IMR-90 (cell line): ENCODE measurements at regions not wholly inside any gene's neighbourhood (a gene's known extent, or its start where the extent isn't known, plus 50 kb on each side); places are given as distances from the start of the nearest gene placed in this dataset.

Experiments used
- ATAC-seq: fragments of 200-7000 bp; cut with Tn5 transposase; 2 replicates; pipeline ENCODE4 v1.9.1; 2020; ENCODE audit warnings: low read depth, mild to moderate bottlenecking, moderate library complexity
- BruUV-seq: library from RNA; stranded (reverse); fragments of 400-500 nt; replicated peaks from 2 replicates; lab custom pipeline; 2021; lab: Mats Ljungman, UMichigan
- CTCF ChIA-PET: fragments of 300-600 bp; formaldehyde crosslinking; extraction: SDS; loops from one replicate; lab custom pipeline; 2021; ENCODE audit warnings: antibody characterized with exemption; lab: Yijun Ruan, JAX
- POLR2A ChIA-PET: fragments of 300-600 bp; sonication (Branson Sonifier 250); formaldehyde crosslinking; loops from one replicate; lab custom pipeline; 2022; ENCODE audit warnings: antibody characterized with exemption; ENCODE audit not compliant: unreplicated experiment; lab: Charles Lee
- DNase-seq: peaks from one replicate; pipeline ENCODE4 v3.0.0; 2013
- H2AFZ ChIP-seq: replicated peaks from 2 replicates; pipeline ENCODE3; 2013; ENCODE audit warnings: low read length, mild to moderate bottlenecking; ENCODE audit not compliant: poor library complexity
- H2AK5ac ChIP-seq: 2 replicates; pipeline ENCODE4 v1.6.1; 2013; ENCODE audit warnings: low read depth, low read length, inconsistent platforms
- H2AK9ac ChIP-seq: replicated peaks from 2 replicates; pipeline ENCODE3; 2013; ENCODE audit warnings: mild to moderate bottlenecking, low read depth, low read length, moderate library complexity; ENCODE audit not compliant: poor library complexity
- H2BK120ac ChIP-seq: 2 replicates; pipeline ENCODE4 v1.6.1; 2013; ENCODE audit warnings: low read depth, low read length, inconsistent platforms
- H2BK15ac ChIP-seq: 3 replicates; pipeline ENCODE4 v1.6.1; 2013; ENCODE audit warnings: low read depth, low read length, inconsistent platforms
- H2BK20ac ChIP-seq: 2 replicates; pipeline ENCODE4 v1.6.1; 2013; ENCODE audit warnings: low read depth, mild to moderate bottlenecking, inconsistent platforms, low read length, moderate library complexity
- H2BK5ac ChIP-seq: 2 replicates; pipeline ENCODE4 v1.6.1; 2013; ENCODE audit warnings: mild to moderate bottlenecking, low read depth, low read length, inconsistent platforms; ENCODE audit not compliant: poor library complexity, severe bottlenecking
- H3K14ac ChIP-seq: replicated peaks from 2 replicates; pipeline ENCODE4 v1.6.1; 2013; ENCODE audit warnings: low read depth, low read length, inconsistent platforms
- H3K18ac ChIP-seq: 2 replicates; pipeline ENCODE4 v1.6.1; 2013; ENCODE audit warnings: low read depth, low read length, control low read depth
- H3K23ac ChIP-seq: 2 replicates; pipeline ENCODE4 v1.6.1; 2013; ENCODE audit warnings: low read depth, low read length, inconsistent platforms
- H3K27ac ChIP-seq: 2 replicates; pipeline ENCODE4 v1.5.1; 2013; ENCODE audit warnings: mild to moderate bottlenecking, control low read depth, low read length; ENCODE audit not compliant: insufficient read depth
- H3K27me3 ChIP-seq: 2 replicates; pipeline ENCODE4 v1.6.1; 2013; ENCODE audit warnings: low read length; ENCODE audit not compliant: control insufficient read depth, insufficient read depth
- H3K36me3 ChIP-seq: 2 replicates; pipeline ENCODE4 v1.6.1; 2013; ENCODE audit warnings: low read length, mixed read lengths; ENCODE audit not compliant: control insufficient read depth, insufficient read depth
- H3K4ac ChIP-seq: 2 replicates; pipeline ENCODE4 v1.6.1; 2013; ENCODE audit warnings: low read depth, low read length, inconsistent platforms
- H3K4me1 ChIP-seq: 2 replicates; pipeline ENCODE4 v1.6.1; 2013; ENCODE audit warnings: low read length, mixed read lengths; ENCODE audit not compliant: control insufficient read depth, insufficient read depth
- H3K4me2 ChIP-seq: 2 replicates; pipeline ENCODE4 v1.6.1; 2013; ENCODE audit warnings: low read depth, mild to moderate bottlenecking, control low read depth, low read length, moderate library complexity
- H3K4me3 ChIP-seq: 2 replicates; pipeline ENCODE4 v1.5.1; 2013; ENCODE audit warnings: low read depth, mild to moderate bottlenecking, control low read depth, low read length, moderate library complexity; ENCODE audit not compliant: insufficient read depth
- H3K56ac ChIP-seq: 2 replicates; pipeline ENCODE4 v1.6.1; 2013; ENCODE audit warnings: low read length, inconsistent platforms; ENCODE audit not compliant: insufficient read depth; ENCODE audit errors: extremely low read depth
- H3K79me1 ChIP-seq, 2 experiments: 2 replicates each; pipeline ENCODE4 v1.6.1; 2013; ENCODE audit warnings: low read length in 2 of 2, inconsistent platforms in 1 of 2, low read depth in 1 of 2
- H3K9ac ChIP-seq: 2 replicates; pipeline ENCODE4 v1.6.1; 2013; ENCODE audit warnings: low read depth, low read length, control low read depth
- H3K9me1 ChIP-seq: 2 replicates; pipeline ENCODE4 v1.6.1; 2013; ENCODE audit warnings: low read length, inconsistent platforms; ENCODE audit not compliant: insufficient read depth
- H3K9me3 ChIP-seq: 2 replicates; pipeline ENCODE4 v1.6.1; 2013; ENCODE audit warnings: low read length; ENCODE audit not compliant: control insufficient read depth, insufficient read depth
- H4K20me1 ChIP-seq: 2 replicates; pipeline ENCODE4 v1.6.1; 2013; ENCODE audit warnings: low read length, inconsistent platforms; ENCODE audit not compliant: insufficient read depth
- H4K5ac ChIP-seq: 2 replicates; pipeline ENCODE4 v1.6.1; 2013; ENCODE audit warnings: mild to moderate bottlenecking, low read depth, low read length, control low read depth
- H4K8ac ChIP-seq, 2 experiments: 2 replicates each; pipeline ENCODE4 v1.6.1; 2013; ENCODE audit warnings: low read depth in 2 of 2, low read length in 2 of 2, control low read depth in 1 of 2, inconsistent platforms in 1 of 2
- H4K91ac ChIP-seq: 2 replicates; pipeline ENCODE4 v1.6.1; 2013; ENCODE audit warnings: low read depth, low read length, inconsistent platforms; ENCODE audit not compliant: insufficient read depth
- BHLHE40 ChIP-seq: fragments of 150-350 bp; IDR thresholded peaks from 2 replicates; pipeline ENCODE4 v1.6.1; 2016; ENCODE audit warnings: mild to moderate bottlenecking, low read depth, low read length
- CEBPB ChIP-seq: IDR thresholded peaks from 2 replicates; pipeline ENCODE4 v1.6.1; 2012; ENCODE audit warnings: low read depth, low read length, improper control_type of control experiment
- CHD1 ChIP-seq: IDR thresholded peaks from 2 replicates; pipeline ENCODE4 v1.6.1; 2012; ENCODE audit warnings: low read depth, low read length, improper control_type of control experiment
- FOS ChIP-seq: fragments of 150-350 bp; IDR thresholded peaks from 2 replicates; pipeline ENCODE4 v1.6.1; 2016; ENCODE audit warnings: low read depth, low read length
- MAFK ChIP-seq: IDR thresholded peaks from 2 replicates; pipeline ENCODE4 v1.6.1; 2012; ENCODE audit warnings: low read depth, low read length, improper control_type of control experiment
- MAZ ChIP-seq: IDR thresholded peaks from 2 replicates; pipeline ENCODE4 v1.6.1; 2012; ENCODE audit warnings: low read depth, mild to moderate bottlenecking, low read length, improper control_type of control experiment, moderate library complexity, borderline replicate concordance
- MXI1 ChIP-seq: IDR thresholded peaks from 2 replicates; pipeline ENCODE4 v1.6.1; 2012; ENCODE audit warnings: low read depth, mild to moderate bottlenecking, low read length, moderate library complexity, borderline replicate concordance
- NFE2L2 ChIP-seq: fragments of 150-350 bp; IDR thresholded peaks from 2 replicates; pipeline ENCODE4 v1.6.1; 2016; ENCODE audit warnings: low read depth, mild to moderate bottlenecking, low read length
- POLR2A ChIP-seq: IDR thresholded peaks from 2 replicates; pipeline ENCODE4 v1.6.1; 2012; ENCODE audit warnings: mild to moderate bottlenecking, low read depth, low read length
- RAD21 ChIP-seq: IDR thresholded peaks from 2 replicates; pipeline ENCODE4 v1.6.1; 2012; ENCODE audit warnings: low read length, improper control_type of control experiment
- RCOR1 ChIP-seq: IDR thresholded peaks from 2 replicates; pipeline ENCODE4 v1.6.1; 2012; ENCODE audit warnings: mild to moderate bottlenecking, low read length, improper control_type of control experiment; ENCODE audit not compliant: insufficient replicate concordance
- RFX5 ChIP-seq: IDR thresholded peaks from 2 replicates; pipeline ENCODE4 v1.8.0; 2012; ENCODE audit warnings: low read depth, mild to moderate bottlenecking, low read length, moderate library complexity
- SMC3 ChIP-seq: fragments of 150-350 bp; IDR thresholded peaks from 2 replicates; pipeline ENCODE4 v1.6.1; 2016; ENCODE audit warnings: low read depth, mild to moderate bottlenecking, antibody characterized with exemption, low read length, moderate library complexity
- WGBS, 2 experiments: methylation state at CpG; one replicate each; pipeline versions ENCODE4 v1.1.5 to v1.1.7; 2013; ENCODE audit warnings: missing lambda C conversion rate in 2 of 2; ENCODE audit not compliant: insufficient read length in 1 of 2; ENCODE audit errors: extremely low coverage in 2 of 2; 5-methylcytosine and 5-hydroxymethylcytosine counted together
- dilution Hi-C: fragments of 300-500 bp; cut with HindIII; formaldehyde crosslinking; loops from one replicate; pipeline ENCODE4 v1.14.3; 2018; ENCODE audit warnings: low sequenced_read_pairs; ENCODE audit not compliant: unreplicated experiment
- in situ Hi-C: fragments of 300-500 bp; cut with MboI; formaldehyde crosslinking; loops from 3 replicates; pipeline ENCODE4 v1.14.3; 2019; ENCODE audit warnings: low sequenced_read_pairs, inconsistent platforms, mixed read lengths
- intact Hi-C: fragments of 100-400 bp; cut with micrococcal nuclease; formaldehyde crosslinking; loops from 2 replicates; pipeline ENCODE4 v1.10.0; 2022
- TF ChIP-seq, protein P1 (sequence below): fragments of 150-350 bp; IDR thresholded peaks from 2 replicates; pipeline ENCODE4 v1.6.1; 2016; ENCODE audit warnings: low read depth, mild to moderate bottlenecking, low read length, moderate library complexity, borderline replicate concordance
- TF ChIP-seq, protein P2 (sequence below): conservative IDR thresholded peaks from 2 replicates; pipeline ENCODE4 v1.5.1; 2012; ENCODE audit warnings: mild to moderate bottlenecking, low read depth, low read length, improper control_type of control experiment
- TF ChIP-seq, protein P3 (sequence below): fragments of 150-350 bp; IDR thresholded peaks from 2 replicates; pipeline ENCODE4 v1.6.1; 2017; ENCODE audit warnings: mild to moderate bottlenecking, antibody characterized with exemption, low read length, low read depth

DNA sequence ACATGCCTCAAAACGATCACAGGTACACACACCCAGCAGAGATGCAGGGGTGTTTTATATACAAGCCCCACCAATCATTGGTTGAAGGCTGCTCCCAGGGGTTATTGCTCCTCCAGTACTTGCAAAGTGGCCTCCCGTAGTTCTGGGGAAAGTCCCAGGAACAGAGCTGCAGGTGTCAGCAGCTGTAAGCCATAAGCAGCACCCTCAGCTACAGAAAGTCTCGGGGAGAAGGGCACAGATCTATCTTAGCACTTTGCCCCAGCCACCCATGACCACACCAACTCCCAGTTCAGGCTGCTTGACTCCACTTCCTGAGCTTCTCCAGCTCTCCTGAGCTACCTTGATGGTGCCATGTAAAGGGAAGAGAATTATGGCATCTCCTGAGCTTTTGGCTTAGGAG is 222.7 kb upstream of the GJB5 start:
- ATAC-seq (no peak), DNase-seq (no peak)
- Histone ChIP-seq H2AK9ac (no peak overlapping the region), H2BK15ac (no peak overlapping the region), H3K4ac (no peak overlapping the region), H3K9ac (no peak overlapping the region), H3K27me3 (no peaks in the 10 kb centered on the region), H3K9me1 (no peaks in the 10 kb centered on the region), H2BK120ac (no peak overlapping the region), H3K23ac (no peak overlapping the region), H3K27ac (no peak overlapping the region), H2AFZ (no peak overlapping the region), H3K14ac (no peak overlapping the region), H3K36me3 (no peaks in the 10 kb centered on the region), H4K5ac (no peak overlapping the region), H3K18ac (no peak overlapping the region), H4K91ac (no peak overlapping the region), H3K4me3 (no peak overlapping the region), H4K8ac (no peak overlapping the region), H2BK5ac (no peak overlapping the region), H3K4me1 (no peaks in the 10 kb centered on the region), H2BK20ac (no peak overlapping the region), H3K79me1 (no peaks in the 10 kb centered on the region), H3K9me3 (peaks cover 21% of the 10 kb centered on the region), H3K4me2 (no peak overlapping the region), H4K20me1 (no peaks in the 10 kb centered on the region), H2AK5ac (no peak overlapping the region), H3K56ac (no peak overlapping the region)
- no peak for TF ChIP-seq CHD1
- TF ChIP-seq CEBPB = no peak
- TF ChIP-seq RCOR1 = no peak
- TF ChIP-seq FOS = no peak
- TF ChIP-seq, protein P1, sequence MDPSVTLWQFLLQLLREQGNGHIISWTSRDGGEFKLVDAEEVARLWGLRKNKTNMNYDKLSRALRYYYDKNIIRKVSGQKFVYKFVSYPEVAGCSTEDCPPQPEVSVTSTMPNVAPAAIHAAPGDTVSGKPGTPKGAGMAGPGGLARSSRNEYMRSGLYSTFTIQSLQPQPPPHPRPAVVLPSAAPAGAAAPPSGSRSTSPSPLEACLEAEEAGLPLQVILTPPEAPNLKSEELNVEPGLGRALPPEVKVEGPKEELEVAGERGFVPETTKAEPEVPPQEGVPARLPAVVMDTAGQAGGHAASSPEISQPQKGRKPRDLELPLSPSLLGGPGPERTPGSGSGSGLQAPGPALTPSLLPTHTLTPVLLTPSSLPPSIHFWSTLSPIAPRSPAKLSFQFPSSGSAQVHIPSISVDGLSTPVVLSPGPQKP = no peak
- no peak for TF ChIP-seq BHLHE40
- no peak for TF ChIP-seq SMC3
- no peak for TF ChIP-seq RFX5
- TF ChIP-seq RAD21 = no peak
- no peak for TF ChIP-seq MXI1
- no peak for TF ChIP-seq MAFK
- TF ChIP-seq MAZ = no peak
- TF ChIP-seq, protein P2, sequence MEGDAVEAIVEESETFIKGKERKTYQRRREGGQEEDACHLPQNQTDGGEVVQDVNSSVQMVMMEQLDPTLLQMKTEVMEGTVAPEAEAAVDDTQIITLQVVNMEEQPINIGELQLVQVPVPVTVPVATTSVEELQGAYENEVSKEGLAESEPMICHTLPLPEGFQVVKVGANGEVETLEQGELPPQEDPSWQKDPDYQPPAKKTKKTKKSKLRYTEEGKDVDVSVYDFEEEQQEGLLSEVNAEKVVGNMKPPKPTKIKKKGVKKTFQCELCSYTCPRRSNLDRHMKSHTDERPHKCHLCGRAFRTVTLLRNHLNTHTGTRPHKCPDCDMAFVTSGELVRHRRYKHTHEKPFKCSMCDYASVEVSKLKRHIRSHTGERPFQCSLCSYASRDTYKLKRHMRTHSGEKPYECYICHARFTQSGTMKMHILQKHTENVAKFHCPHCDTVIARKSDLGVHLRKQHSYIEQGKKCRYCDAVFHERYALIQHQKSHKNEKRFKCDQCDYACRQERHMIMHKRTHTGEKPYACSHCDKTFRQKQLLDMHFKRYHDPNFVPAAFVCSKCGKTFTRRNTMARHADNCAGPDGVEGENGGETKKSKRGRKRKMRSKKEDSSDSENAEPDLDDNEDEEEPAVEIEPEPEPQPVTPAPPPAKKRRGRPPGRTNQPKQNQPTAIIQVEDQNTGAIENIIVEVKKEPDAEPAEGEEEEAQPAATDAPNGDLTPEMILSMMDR = no peak
- TF ChIP-seq POLR2A = no peak
- TF ChIP-seq, protein P3, sequence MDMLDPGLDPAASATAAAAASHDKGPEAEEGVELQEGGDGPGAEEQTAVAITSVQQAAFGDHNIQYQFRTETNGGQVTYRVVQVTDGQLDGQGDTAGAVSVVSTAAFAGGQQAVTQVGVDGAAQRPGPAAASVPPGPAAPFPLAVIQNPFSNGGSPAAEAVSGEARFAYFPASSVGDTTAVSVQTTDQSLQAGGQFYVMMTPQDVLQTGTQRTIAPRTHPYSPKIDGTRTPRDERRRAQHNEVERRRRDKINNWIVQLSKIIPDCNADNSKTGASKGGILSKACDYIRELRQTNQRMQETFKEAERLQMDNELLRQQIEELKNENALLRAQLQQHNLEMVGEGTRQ = no peak
- TF ChIP-seq NFE2L2 = no peak
- WGBS, 2 experiments = no CpG with 5 or more reads among the region's 3 CpGs
- ChIA-PET POLR2A (no interaction called here), CTCF (no interaction called here)
- in situ Hi-C loops = no loop called here
- intact Hi-C loops = no loop called here
- dilution Hi-C loops = no loop called here
- no TSS peak for BruUV-seq
